ENCODE measurements at regions not wholly inside any gene's neighbourhood (a gene's known extent, or its start where the extent isn't known, plus 50 kb on each side); places are given as distances from the start of the nearest gene placed in this dataset.

GRCh38 chr6:112745765-112746164, 398.6 kb downstream of the RFPL4B start:
- Mint-ChIP-seq H3K27me3 (ENCODE audit: low read depth, unreplicated experiment) (no peaks in the 10 kb centered on the region), H3K27ac (ENCODE audit: unreplicated experiment) (no peak overlapping the region), H3K36me3 (ENCODE audit: low read depth, unreplicated experiment) (no peaks in the 10 kb centered on the region), H3K9me3 (ENCODE audit: unreplicated experiment) (no peaks in the 10 kb centered on the region), H3K4me1 (ENCODE audit: low read depth, unreplicated experiment) (peaks cover 3% of the 10 kb centered on the region), H3K4me3 (ENCODE audit: unreplicated experiment) (no peak overlapping the region)
- no peaks in the 10 kb centered on the region for H3K79me2 ChIP-seq (ENCODE audit: insufficient read depth, low read length)
- H4K20me1 ChIP-seq (ENCODE audit: insufficient read depth, low read length), result no peaks in the 10 kb centered on the region
- FAIRE-seq (no peak), DNase-seq (ENCODE audit: low read depth) (no peak)
- no peak overlapping the region for H3K9ac ChIP-seq (ENCODE audit: low read length)
- H3K4me1 ChIP-seq (ENCODE audit: insufficient read depth, low read length), result no peaks in the 10 kb centered on the region
- no peaks in the 10 kb centered on the region for H3K9me3 ChIP-seq (ENCODE audit: insufficient read depth, low read depth, low read length)
- no peak for TF ChIP-seq EZH2 (IDR thresholded peaks at IDR 0.05; ENCODE audit: insufficient read depth, low read length)
- TF ChIP-seq, protein P1, sequence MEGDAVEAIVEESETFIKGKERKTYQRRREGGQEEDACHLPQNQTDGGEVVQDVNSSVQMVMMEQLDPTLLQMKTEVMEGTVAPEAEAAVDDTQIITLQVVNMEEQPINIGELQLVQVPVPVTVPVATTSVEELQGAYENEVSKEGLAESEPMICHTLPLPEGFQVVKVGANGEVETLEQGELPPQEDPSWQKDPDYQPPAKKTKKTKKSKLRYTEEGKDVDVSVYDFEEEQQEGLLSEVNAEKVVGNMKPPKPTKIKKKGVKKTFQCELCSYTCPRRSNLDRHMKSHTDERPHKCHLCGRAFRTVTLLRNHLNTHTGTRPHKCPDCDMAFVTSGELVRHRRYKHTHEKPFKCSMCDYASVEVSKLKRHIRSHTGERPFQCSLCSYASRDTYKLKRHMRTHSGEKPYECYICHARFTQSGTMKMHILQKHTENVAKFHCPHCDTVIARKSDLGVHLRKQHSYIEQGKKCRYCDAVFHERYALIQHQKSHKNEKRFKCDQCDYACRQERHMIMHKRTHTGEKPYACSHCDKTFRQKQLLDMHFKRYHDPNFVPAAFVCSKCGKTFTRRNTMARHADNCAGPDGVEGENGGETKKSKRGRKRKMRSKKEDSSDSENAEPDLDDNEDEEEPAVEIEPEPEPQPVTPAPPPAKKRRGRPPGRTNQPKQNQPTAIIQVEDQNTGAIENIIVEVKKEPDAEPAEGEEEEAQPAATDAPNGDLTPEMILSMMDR (IDR thresholded peaks at IDR 0.05; ENCODE audit: insufficient read depth, low read depth, low read length), result no peak
- no peak overlapping the region for H3K4me2 ChIP-seq (ENCODE audit: low read length)
- H3K36me3 ChIP-seq (ENCODE audit: insufficient read depth, low read length), result no peaks in the 10 kb centered on the region
- H2AFZ ChIP-seq (ENCODE audit: low read depth, low read length), result no peak overlapping the region
- H3K27ac ChIP-seq (ENCODE audit: low read depth, low read length), result no peak overlapping the region
- H3K4me3 ChIP-seq (ENCODE audit: insufficient read depth, low read depth, low read length), result no peak overlapping the region
- no peaks in the 10 kb centered on the region for H3K27me3 ChIP-seq (ENCODE audit: insufficient read depth, low read length)

DNA sequence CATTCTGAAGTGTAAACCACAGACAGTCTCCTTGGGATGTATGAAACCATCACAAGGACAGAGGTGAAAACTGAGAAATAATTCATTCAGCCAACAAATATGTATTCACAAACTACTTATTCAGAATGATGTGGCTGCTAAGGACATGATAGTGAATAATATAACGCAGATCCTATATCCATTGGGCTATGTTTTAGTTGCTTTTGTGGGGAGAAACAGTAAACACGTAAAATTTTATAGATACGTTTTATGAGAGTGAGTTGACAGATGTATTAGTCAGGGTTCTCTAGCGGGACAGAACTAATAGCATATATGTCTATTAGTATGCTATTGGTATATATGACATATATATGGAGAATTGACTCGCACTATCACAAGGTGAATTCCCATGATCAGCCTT, 402.5 kb downstream of the RFPL4B start:
- Mint-ChIP-seq H3K4me1 (ENCODE audit: low read depth, unreplicated experiment) (peaks cover 3% of the 10 kb centered on the region), H3K36me3 (ENCODE audit: low read depth, unreplicated experiment) (no peaks in the 10 kb centered on the region), H3K27me3 (ENCODE audit: low read depth, unreplicated experiment) (no peaks in the 10 kb centered on the region), H3K27ac (ENCODE audit: unreplicated experiment) (no peak overlapping the region), H3K9me3 (ENCODE audit: unreplicated experiment) (no peaks in the 10 kb centered on the region), H3K4me3 (ENCODE audit: unreplicated experiment) (no peak overlapping the region)
- Histone ChIP-seq H3K4me3 (ENCODE audit: insufficient read depth, low read depth, low read length) (no peak overlapping the region), H2AFZ (ENCODE audit: low read depth, low read length) (no peak overlapping the region), H4K20me1 (ENCODE audit: insufficient read depth, low read length) (no peaks in the 10 kb centered on the region), H3K9ac (ENCODE audit: low read length) (no peak overlapping the region), H3K4me2 (ENCODE audit: low read length) (no peak overlapping the region), H3K36me3 (ENCODE audit: insufficient read depth, low read length) (no peaks in the 10 kb centered on the region), H3K79me2 (ENCODE audit: insufficient read depth, low read length) (no peaks in the 10 kb centered on the region), H3K27me3 (ENCODE audit: insufficient read depth, low read length) (no peaks in the 10 kb centered on the region), H3K4me1 (ENCODE audit: insufficient read depth, low read length) (no peaks in the 10 kb centered on the region), H3K9me3 (ENCODE audit: insufficient read depth, low read depth, low read length) (no peaks in the 10 kb centered on the region), H3K27ac (ENCODE audit: low read depth, low read length) (no peak overlapping the region)
- DNase-seq (ENCODE audit: low read depth) (no peak), FAIRE-seq (no peak)
- no peak for TF ChIP-seq EZH2 (IDR thresholded peaks at IDR 0.05; ENCODE audit: insufficient read depth, low read length)
- TF ChIP-seq, protein P1 (IDR thresholded peaks at IDR 0.05; ENCODE audit: insufficient read depth, low read depth, low read length), result no peak

- DNase-seq (ENCODE audit: low read depth) (no peak), FAIRE-seq (no peak)
- H3K4me3 Mint-ChIP-seq (ENCODE audit: unreplicated experiment), result no peak overlapping the region
- peaks cover 6% of the 10 kb centered on the region for H3K9me3 Mint-ChIP-seq (ENCODE audit: unreplicated experiment)
- H3K4me2 ChIP-seq (ENCODE audit: low read length), result no peak overlapping the region
- no peaks in the 10 kb centered on the region for H3K4me1 ChIP-seq (ENCODE audit: insufficient read depth, low read length)
- H3K36me3 ChIP-seq (ENCODE audit: insufficient read depth, low read length), result no peaks in the 10 kb centered on the region
- H3K79me2 ChIP-seq (ENCODE audit: insufficient read depth, low read length), result no peaks in the 10 kb centered on the region
- no peaks in the 10 kb centered on the region for H4K20me1 ChIP-seq (ENCODE audit: insufficient read depth, low read length)
- no peaks in the 10 kb centered on the region for H3K27me3 ChIP-seq (ENCODE audit: insufficient read depth, low read length)
- H3K27me3 Mint-ChIP-seq (ENCODE audit: low read depth, unreplicated experiment), result no peaks in the 10 kb centered on the region
- H3K27ac ChIP-seq (ENCODE audit: low read depth, low read length), result no peak overlapping the region
- H3K4me1 Mint-ChIP-seq (ENCODE audit: low read depth, unreplicated experiment), result peaks cover 2% of the 10 kb centered on the region
- TF ChIP-seq EZH2 (IDR thresholded peaks at IDR 0.05; ENCODE audit: insufficient read depth, low read length), result no peak
- TF ChIP-seq, protein P1 (IDR thresholded peaks at IDR 0.05; ENCODE audit: insufficient read depth, low read depth, low read length), result no peak
- no peaks in the 10 kb centered on the region for H3K36me3 Mint-ChIP-seq (ENCODE audit: low read depth, unreplicated experiment)
- H3K9ac ChIP-seq (ENCODE audit: low read length), result no peak overlapping the region
- H3K27ac Mint-ChIP-seq (ENCODE audit: unreplicated experiment), result no peak overlapping the region
- no peaks in the 10 kb centered on the region for H3K9me3 ChIP-seq (ENCODE audit: insufficient read depth, low read depth, low read length)
- H2AFZ ChIP-seq (ENCODE audit: low read depth, low read length), result no peak overlapping the region
- no peak overlapping the region for H3K4me3 ChIP-seq (ENCODE audit: insufficient read depth, low read depth, low read length)
Observed at GRCh38 chr6:112752305-112752704, 405.2 kb downstream of the RFPL4B start.
